OCI-LY3 (cell line): ENCODE measurements at regions not wholly inside any gene's neighbourhood (a gene's known extent, or its start where the extent isn't known, plus 50 kb on each side); places are given as distances from the start of the nearest gene placed in this dataset.

Experiments used
- CTCF ChIP-seq: fragments of 200-600, 300-600 bp; sonication (generic); IDR thresholded peaks from 2 replicates; pipeline ENCODE4 v1.5.1; 2014; ENCODE audit warnings: antibody characterized with exemption, low read length, low read depth
- EZH2phosphoT487 ChIP-seq: fragments of 200-600 bp; shearing (Covaris generic); IDR thresholded peaks from 2 replicates; pipeline ENCODE4 v1.6.1; 2018; ENCODE audit warnings: antibody characterized with exemption, mixed run types, low read depth

- TF ChIP-seq CTCF (no peak), EZH2phosphoT487 (no peak)
Measured at GRCh38 chr14:94673781-94674231, 61.6 kb downstream of the SERPINA3 start.
